Esophagus squamous epithelium (tissue), 5 donors: ENCODE measurements at regions not wholly inside any gene's neighbourhood (a gene's known extent, or its start where the extent isn't known, plus 50 kb on each side); places are given as distances from the start of the nearest gene placed in this dataset.

Source experiments
- DNase-seq: peaks from one replicate; lab custom pipeline; 2025; lab: John Stamatoyannopoulos, UW
- H3K27ac ChIP-seq, 4 donors: fragments of 200-600 bp; sonication (generic); one replicate each; pipeline ENCODE4 v1.5.1; 2016 to 2019; ENCODE audit warnings: mild to moderate bottlenecking in 1 of 4
- H3K27me3 ChIP-seq, 4 donors: fragments of 200-600 bp; sonication (generic); 1 replicate in 3 of 4; 2 replicates in 1 of 4; pipeline versions ENCODE4 v1.5.1 to v1.6.0; 2017 to 2021; ENCODE audit warnings: antibody characterized with exemption in 1 of 4
- H3K36me3 ChIP-seq, 3 donors: fragments of 200-600 bp; sonication (generic); one replicate each; pipeline ENCODE4 v1.5.1; 2016 to 2019
- H3K4me1 ChIP-seq, 3 donors: fragments of 200-600 bp; sonication (generic); one replicate each; pipeline ENCODE4 v1.5.1; 2017 to 2019
- H3K4me3 ChIP-seq, 4 donors: fragments of 200-600 bp; sonication (generic); 1 replicate in 3 of 4; 2 replicates in 1 of 4; pipeline ENCODE4 v1.5.1; 2016 to 2019; ENCODE audit warnings: mild to moderate bottlenecking in 2 of 4, moderate library complexity in 1 of 4
- H3K9me3 ChIP-seq, 3 donors: fragments of 200-600 bp; sonication (generic); one replicate each; pipeline ENCODE4 v1.5.1; 2016 to 2019
- CTCF ChIP-seq, 6 experiments: fragments of 450-650 bp in 4 of 6; fragments of 200-600 bp in 2 of 6; sonication (generic) in 2 of 6; IDR thresholded peaks; one replicate each; pipeline ENCODE4 v1.5.1; 2016 to 2019; ENCODE audit warnings: antibody characterized with exemption in 6 of 6, mild to moderate bottlenecking in 4 of 6, moderate library complexity in 4 of 6
- POLR2A ChIP-seq, 4 donors: fragments of 450-650 bp; IDR thresholded peaks; one replicate each; pipeline ENCODE4 v1.6.1; 2017; ENCODE audit warnings: antibody characterized with exemption in 4 of 4, mild to moderate bottlenecking in 4 of 4, moderate library complexity in 3 of 4
- WGBS, 2 donors: methylation state at CpG; one replicate each; pipeline ENCODE4 v1.1.5; 2018; 5-methylcytosine and 5-hydroxymethylcytosine counted together
- intact Hi-C: fragments of 100-400 bp; cut with DNase I; formaldehyde crosslinking; loops from one replicate; pipeline ENCODE4 v1.15.0; 2022
- donor health status: DM: yes; HTN: yes; CAD: no.

GRCh38 chr14:64639340-64639821, 64.8 kb upstream of the PLEKHG3 start:
- no peaks in the 10 kb centered on the region for H3K36me3 ChIP-seq
- DNase-seq = no peak
- 47 to 62% methylated on average over 3 of the region's 3 CpGs for WGBS, 2 donors
- intact Hi-C loops = no loop called here
- no peaks in the 10 kb centered on the region for H3K27me3 ChIP-seq
- peaks cover 0 to 50% (median 8%) of the 10 kb centered on the region in 3 donors for H3K4me1 ChIP-seq
- H3K27ac ChIP-seq = no peak overlapping the region
- H3K4me3 ChIP-seq = no peak overlapping the region
- no peaks in the 10 kb centered on the region for H3K9me3 ChIP-seq
- no peak for TF ChIP-seq POLR2A (IDR thresholded peaks at IDR 0.05)
- TF ChIP-seq CTCF (IDR thresholded peaks at IDR 0.05) = no peak

- no peak overlapping the region for H3K4me3 ChIP-seq
- TF ChIP-seq CTCF (IDR thresholded peaks at IDR 0.05) = no peak
- TF ChIP-seq POLR2A (IDR thresholded peaks at IDR 0.05) = no peak
- H3K27me3 ChIP-seq = no peaks in the 10 kb centered on the region
- no peak overlapping the region for H3K27ac ChIP-seq
- no peaks in the 10 kb centered on the region for H3K36me3 ChIP-seq
- DNase-seq = no peak
- intact Hi-C loops = no loop called here
- H3K4me1 ChIP-seq = peaks cover 0 to 52% (median 14%) of the 10 kb centered on the region in 3 donors
- WGBS, 2 donors = 63 to 68% methylated on average over 1 of the region's 1 CpG
- H3K9me3 ChIP-seq = no peaks in the 10 kb centered on the region
Measured at GRCh38 chr14:64640839-64641238, 63.4 kb upstream of the PLEKHG3 start.

- 57 to 63% methylated on average over 3 of the region's 3 CpGs for WGBS, 2 donors
- no peak for TF ChIP-seq POLR2A (IDR thresholded peaks at IDR 0.05)
- DNase-seq = no peak
- intact Hi-C loops = no loop called here
- Histone ChIP-seq H3K27me3 (no peaks in the 10 kb centered on the region), H3K4me3 (no peak overlapping the region), H3K27ac (no peak overlapping the region), H3K9me3 (no peaks in the 10 kb centered on the region), H3K36me3 (no peaks in the 10 kb centered on the region), H3K4me1 (peaks cover 0 to 43% (median 13%) of the 10 kb centered on the region in 3 donors)
Measured at GRCh38 chr14:64641760-64642159, 62.5 kb upstream of the PLEKHG3 start.

- Histone ChIP-seq H3K36me3 (no peaks in the 10 kb centered on the region), H3K27ac (no peak overlapping the region), H3K4me3 (no peak overlapping the region), H3K27me3 (no peaks in the 10 kb centered on the region), H3K9me3 (no peaks in the 10 kb centered on the region), H3K4me1 (peaks cover 0 to 27% (median 13%) of the 10 kb centered on the region in 3 donors)
- 72 to 81% methylated on average over 3 of the region's 3 CpGs for WGBS, 2 donors
- DNase-seq = no peak
- TF ChIP-seq POLR2A (IDR thresholded peaks at IDR 0.05) (no peak), CTCF (IDR thresholded peaks at IDR 0.05) (no peak)
- intact Hi-C loops = no loop called here
Measured at GRCh38 chr14:64643709-64644108, 60.5 kb upstream of the PLEKHG3 start.

- intact Hi-C loops = no loop called here
- Histone ChIP-seq H3K36me3 (no peaks in the 10 kb centered on the region), H3K9me3 (no peaks in the 10 kb centered on the region), H3K4me3 (no peak overlapping the region), H3K4me1 (peaks cover 0 to 25% (median 13%) of the 10 kb centered on the region in 3 donors), H3K27ac (peak overlapping the region; percentile 9 to 82 (median 46)), H3K27me3 (no peaks in the 10 kb centered on the region)
- no peak for DNase-seq
- TF ChIP-seq POLR2A (IDR thresholded peaks at IDR 0.05) = no peak
- no peak for TF ChIP-seq CTCF (IDR thresholded peaks at IDR 0.05)
- WGBS, 2 donors = 87 to 90% methylated on average over 7 to 8 of the region's 8 CpGs
Measured at GRCh38 chr14:64644629-64645028, 59.6 kb upstream of the PLEKHG3 start.
